ENCODE measurements at regions not wholly inside any gene's neighbourhood (a gene's known extent, or its start where the extent isn't known, plus 50 kb on each side); places are given as distances from the start of the nearest gene placed in this dataset.

DNA sequence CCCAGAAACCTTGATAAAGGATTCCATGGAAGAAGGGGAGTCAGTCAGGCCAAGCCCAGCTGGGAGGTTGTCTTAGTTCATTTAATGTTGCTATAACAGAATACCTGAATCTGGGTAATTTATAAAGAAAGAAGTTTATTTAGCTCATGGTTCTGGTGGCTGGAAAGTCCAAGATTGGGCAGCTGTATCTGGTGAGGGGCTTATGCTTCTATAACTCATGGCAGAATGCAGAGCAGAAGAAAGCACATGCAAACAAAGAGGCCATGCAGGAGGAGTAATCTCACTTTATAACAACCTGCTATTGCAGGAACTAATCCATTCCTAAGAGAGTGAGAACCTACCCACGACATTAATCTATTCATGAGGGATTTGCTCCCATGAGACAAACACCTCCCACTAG, 54.2 kb upstream of the ANKRD1 start:
- no peak for DNase-seq
- Histone ChIP-seq H3K27me3 (ENCODE audit: control insufficient read depth, insufficient read depth, low read length) (no peaks in the 10 kb centered on the region), H3K27ac (ENCODE audit: low read length) (no peak overlapping the region), H3K9me3 (replicated peaks; ENCODE audit: control insufficient read depth, low read depth, low read length) (no peaks in the 10 kb centered on the region), H3K4me3 (ENCODE audit: low read length) (no peak overlapping the region), H3K36me3 (ENCODE audit: control insufficient read depth, insufficient read depth, low read length) (no peaks in the 10 kb centered on the region), H3K4me1 (ENCODE audit: control insufficient read depth, insufficient read depth, low read length) (no peaks in the 10 kb centered on the region)
- 67% methylated on average over 1 of the region's 1 CpG for WGBS (ENCODE audit: insufficient coverage)

DNA sequence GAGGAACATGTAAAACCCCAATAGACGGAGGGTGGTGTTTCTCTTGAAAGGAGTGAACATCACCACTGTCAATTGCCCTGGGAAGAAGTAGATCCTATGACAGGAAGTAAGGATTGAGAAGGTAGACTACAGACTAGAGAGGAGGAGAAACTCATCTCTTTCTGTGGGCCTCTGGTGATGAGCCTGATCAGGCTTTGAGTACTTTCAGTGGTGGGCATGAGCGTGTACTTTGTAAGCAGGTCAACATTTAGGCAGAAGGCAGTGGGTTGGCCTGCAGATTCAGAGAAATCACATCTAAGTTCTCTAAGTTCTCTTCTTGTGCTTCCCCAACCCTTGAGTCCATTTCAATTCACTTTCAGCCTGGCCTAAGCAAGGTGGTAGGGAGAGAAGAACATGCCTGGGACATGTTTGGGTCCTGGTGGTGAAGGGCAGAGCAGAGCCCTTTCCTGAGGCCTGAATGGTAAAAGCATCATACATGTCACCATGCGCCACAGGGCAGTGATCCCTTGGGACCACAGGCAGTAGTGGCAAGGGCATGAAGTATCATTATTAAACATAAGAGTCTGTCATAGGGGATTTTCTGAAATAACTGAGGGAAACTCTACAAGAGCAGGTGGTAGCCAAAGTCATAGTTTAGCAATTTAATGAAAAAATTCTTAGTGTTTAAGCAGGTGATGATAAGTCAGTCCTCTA, 56.4 kb upstream of the ANKRD1 start:
- Histone ChIP-seq H3K36me3 (ENCODE audit: control insufficient read depth, insufficient read depth, low read length) (no peaks in the 10 kb centered on the region), H3K4me3 (ENCODE audit: low read length) (no peak overlapping the region), H3K9me3 (replicated peaks; ENCODE audit: control insufficient read depth, low read depth, low read length) (no peaks in the 10 kb centered on the region), H3K4me1 (ENCODE audit: control insufficient read depth, insufficient read depth, low read length) (no peaks in the 10 kb centered on the region), H3K27me3 (ENCODE audit: control insufficient read depth, insufficient read depth, low read length) (no peaks in the 10 kb centered on the region), H3K27ac (ENCODE audit: low read length) (no peak overlapping the region)
- DNase-seq, result no peak
- WGBS (ENCODE audit: insufficient coverage), result 72% methylated on average over 2 of the region's 3 CpGs

- H3K27me3 ChIP-seq (ENCODE audit: control insufficient read depth, insufficient read depth, low read length), result no peaks in the 10 kb centered on the region
- no peak for DNase-seq
- H3K4me1 ChIP-seq (ENCODE audit: control insufficient read depth, insufficient read depth, low read length), result no peaks in the 10 kb centered on the region
- H3K27ac ChIP-seq (ENCODE audit: low read length), result no peak overlapping the region
- no peaks in the 10 kb centered on the region for H3K9me3 ChIP-seq (replicated peaks; ENCODE audit: control insufficient read depth, low read depth, low read length)
- WGBS (ENCODE audit: insufficient coverage), result no CpG with 5 or more reads among the region's 3 CpGs
- no peaks in the 10 kb centered on the region for H3K36me3 ChIP-seq (ENCODE audit: control insufficient read depth, insufficient read depth, low read length)
- no peak overlapping the region for H3K4me3 ChIP-seq (ENCODE audit: low read length)
These were observed 57.1 kb upstream of the ANKRD1 start for GRCh38 chr10:90977855-90978486.

DNA sequence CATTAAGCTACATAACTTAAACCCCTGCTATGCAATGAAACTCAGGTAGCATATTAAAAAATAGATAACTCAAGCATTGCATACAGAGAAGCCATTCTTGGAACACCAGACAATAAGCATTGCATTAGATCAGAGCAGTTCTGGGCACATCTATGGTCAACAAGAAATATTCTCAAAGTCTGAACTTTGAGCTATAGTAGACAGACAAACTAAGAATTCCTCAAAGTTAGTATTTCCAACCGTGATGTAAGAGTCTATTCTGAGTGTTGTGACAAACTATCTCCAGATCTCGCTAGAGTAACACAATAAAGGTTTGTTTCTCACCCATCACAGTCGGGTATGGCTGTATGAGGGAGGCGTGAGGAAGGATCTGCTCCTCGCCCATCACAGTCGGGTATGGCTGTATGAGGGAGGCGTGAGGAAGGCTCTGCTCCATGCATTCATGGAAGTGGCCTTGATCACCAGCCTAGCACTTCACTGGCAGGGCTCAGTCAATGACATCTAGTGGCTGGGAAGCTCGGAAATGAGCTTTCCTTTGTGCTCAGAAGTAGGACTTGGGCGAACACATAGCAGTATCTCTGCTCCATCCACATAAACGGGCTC, 61.6 kb upstream of the ANKRD1 start:
- H3K9me3 ChIP-seq (replicated peaks; ENCODE audit: control insufficient read depth, low read depth, low read length), result no peaks in the 10 kb centered on the region
- no peaks in the 10 kb centered on the region for H3K27me3 ChIP-seq (ENCODE audit: control insufficient read depth, insufficient read depth, low read length)
- WGBS (ENCODE audit: insufficient coverage), result 88% methylated on average over 6 of the region's 10 CpGs
- H3K27ac ChIP-seq (ENCODE audit: low read length), result no peak overlapping the region
- H3K36me3 ChIP-seq (ENCODE audit: control insufficient read depth, insufficient read depth, low read length), result no peaks in the 10 kb centered on the region
- H3K4me1 ChIP-seq (ENCODE audit: control insufficient read depth, insufficient read depth, low read length), result no peaks in the 10 kb centered on the region
- no peak overlapping the region for H3K4me3 ChIP-seq (ENCODE audit: low read length)
- no peak for DNase-seq

DNA sequence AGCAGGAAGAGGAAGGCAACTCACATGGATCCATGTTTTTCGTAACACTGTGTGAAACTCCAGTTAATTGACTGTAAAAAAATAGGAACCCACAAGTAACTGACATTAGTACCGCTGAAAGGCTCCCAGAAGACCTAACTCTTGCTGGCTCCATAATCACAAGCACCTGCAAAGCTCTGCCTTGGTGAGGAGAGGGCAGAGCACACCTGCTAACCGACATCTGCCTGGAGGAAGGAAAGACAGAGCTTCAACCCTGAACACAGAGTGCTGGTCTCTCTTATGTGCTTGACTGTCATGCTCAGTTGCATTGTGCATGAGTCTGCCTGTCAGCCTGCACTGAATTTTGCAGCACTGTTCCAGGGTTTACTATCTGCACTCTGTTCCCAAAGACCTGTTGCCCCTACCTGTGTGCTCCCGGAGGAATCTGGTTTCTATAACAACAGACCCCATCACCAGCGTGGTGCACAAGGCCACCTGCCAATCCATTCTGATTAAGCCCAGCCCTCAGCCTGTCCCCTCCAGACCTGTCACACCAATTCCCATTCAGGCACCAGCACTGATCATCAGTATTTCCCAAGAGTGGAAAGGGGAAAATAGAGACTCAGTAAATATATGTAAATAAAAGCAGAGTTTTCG, 63.1 kb upstream of the ANKRD1 start:
- no peaks in the 10 kb centered on the region for H3K4me1 ChIP-seq (ENCODE audit: control insufficient read depth, insufficient read depth, low read length)
- DNase-seq, result no peak
- H3K36me3 ChIP-seq (ENCODE audit: control insufficient read depth, insufficient read depth, low read length), result no peaks in the 10 kb centered on the region
- no peak overlapping the region for H3K4me3 ChIP-seq (ENCODE audit: low read length)
- no peak overlapping the region for H3K27ac ChIP-seq (ENCODE audit: low read length)
- H3K27me3 ChIP-seq (ENCODE audit: control insufficient read depth, insufficient read depth, low read length), result no peaks in the 10 kb centered on the region
- 50% methylated on average over 1 of the region's 6 CpGs for WGBS (ENCODE audit: insufficient coverage)
- no peaks in the 10 kb centered on the region for H3K9me3 ChIP-seq (replicated peaks; ENCODE audit: control insufficient read depth, low read depth, low read length)

DNA sequence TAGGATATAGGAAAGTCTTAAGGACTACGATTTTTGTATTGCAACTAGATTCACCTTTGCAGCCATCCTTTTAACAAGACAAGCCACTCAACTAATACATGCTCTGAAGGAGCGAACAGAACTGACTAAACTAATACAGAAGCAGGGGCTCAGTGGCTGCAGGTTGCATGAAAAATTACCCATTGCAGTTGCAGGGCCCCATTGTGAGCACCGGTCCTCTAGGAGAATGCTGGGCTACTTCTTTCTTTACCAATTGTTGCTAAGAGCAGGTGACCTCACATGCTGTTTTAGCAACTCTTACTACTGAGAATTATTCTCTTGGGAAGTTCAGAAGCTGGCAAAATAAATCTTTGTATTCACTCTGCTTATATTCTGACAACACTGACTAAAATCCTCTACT, 64.0 kb upstream of the ANKRD1 start:
- Histone ChIP-seq H3K27ac (ENCODE audit: low read length) (no peak overlapping the region), H3K9me3 (replicated peaks; ENCODE audit: control insufficient read depth, low read depth, low read length) (no peaks in the 10 kb centered on the region), H3K36me3 (ENCODE audit: control insufficient read depth, insufficient read depth, low read length) (no peaks in the 10 kb centered on the region), H3K4me3 (ENCODE audit: low read length) (no peak overlapping the region), H3K4me1 (ENCODE audit: control insufficient read depth, insufficient read depth, low read length) (no peaks in the 10 kb centered on the region), H3K27me3 (ENCODE audit: control insufficient read depth, insufficient read depth, low read length) (no peaks in the 10 kb centered on the region)
- DNase-seq, result no peak
- 29% methylated on average over 2 of the region's 3 CpGs for WGBS (ENCODE audit: insufficient coverage)

DNA sequence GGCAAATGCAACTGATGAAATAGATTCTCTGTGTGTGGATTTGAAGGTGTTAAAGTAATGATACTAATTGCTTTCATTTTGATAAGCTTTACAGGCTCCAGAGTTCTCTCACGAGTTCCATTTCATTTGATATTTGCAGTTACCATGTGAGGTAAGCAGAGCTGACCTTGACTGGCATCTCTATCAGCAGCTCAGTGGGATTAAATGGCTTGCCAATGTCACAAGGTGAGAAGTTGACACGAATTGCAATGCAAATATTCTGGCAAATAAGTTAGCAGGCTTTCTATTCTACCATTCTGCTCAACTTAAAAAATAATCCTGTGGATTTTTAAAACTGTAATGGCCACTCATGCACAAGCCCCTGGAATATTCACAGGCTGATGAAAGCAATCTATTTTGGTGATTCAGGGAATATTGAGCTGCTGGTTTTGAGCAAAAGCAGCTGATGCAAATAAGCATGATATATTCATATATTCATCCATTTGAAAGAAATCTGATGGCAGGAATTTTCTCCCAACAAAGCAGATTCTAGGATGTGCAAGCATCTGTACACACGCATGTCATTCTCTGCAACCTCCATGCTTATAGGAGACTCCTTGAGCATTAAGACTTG, 64.5 kb upstream of the ANKRD1 start:
- Histone ChIP-seq H3K27ac (ENCODE audit: low read length) (no peak overlapping the region), H3K27me3 (ENCODE audit: control insufficient read depth, insufficient read depth, low read length) (no peaks in the 10 kb centered on the region), H3K36me3 (ENCODE audit: control insufficient read depth, insufficient read depth, low read length) (no peaks in the 10 kb centered on the region), H3K9me3 (replicated peaks; ENCODE audit: control insufficient read depth, low read depth, low read length) (no peaks in the 10 kb centered on the region), H3K4me1 (ENCODE audit: control insufficient read depth, insufficient read depth, low read length) (no peaks in the 10 kb centered on the region), H3K4me3 (ENCODE audit: low read length) (no peak overlapping the region)
- WGBS (ENCODE audit: insufficient coverage), result no CpG with 5 or more reads among the region's 3 CpGs
- DNase-seq, result no peak

GRCh38 chr10:90986136-90986760, 65.4 kb upstream of the ANKRD1 start:
- no peaks in the 10 kb centered on the region for H3K9me3 ChIP-seq (replicated peaks; ENCODE audit: control insufficient read depth, low read depth, low read length)
- no peak for DNase-seq
- no peaks in the 10 kb centered on the region for H3K36me3 ChIP-seq (ENCODE audit: control insufficient read depth, insufficient read depth, low read length)
- no peak overlapping the region for H3K4me3 ChIP-seq (ENCODE audit: low read length)
- no peaks in the 10 kb centered on the region for H3K27me3 ChIP-seq (ENCODE audit: control insufficient read depth, insufficient read depth, low read length)
- no peaks in the 10 kb centered on the region for H3K4me1 ChIP-seq (ENCODE audit: control insufficient read depth, insufficient read depth, low read length)
- no peak overlapping the region for H3K27ac ChIP-seq (ENCODE audit: low read length)
- WGBS (ENCODE audit: insufficient coverage), result 50% methylated on average over 1 of the region's 2 CpGs

DNA sequence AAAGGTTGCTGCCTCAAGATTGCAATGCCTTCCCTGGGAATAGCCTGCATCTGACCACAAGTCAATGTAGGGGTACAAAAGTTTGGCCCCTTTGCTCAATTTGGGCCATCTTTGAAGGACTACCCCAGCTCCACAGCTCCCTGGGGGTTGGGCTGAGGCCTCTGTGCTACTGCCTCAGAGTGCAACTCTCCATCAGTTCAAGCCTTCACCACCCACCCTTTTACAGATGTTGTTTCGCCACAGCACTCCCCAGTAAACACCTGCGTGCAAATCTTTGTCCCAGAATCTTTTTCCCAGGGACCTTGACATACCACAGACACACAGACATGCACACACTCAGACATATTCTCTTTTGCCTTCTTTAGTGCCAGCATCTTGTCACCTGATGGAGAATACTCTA, 66.0 kb upstream of the ANKRD1 start:
- H3K4me1 ChIP-seq (ENCODE audit: control insufficient read depth, insufficient read depth, low read length), result no peaks in the 10 kb centered on the region
- no peak for DNase-seq
- no peak overlapping the region for H3K4me3 ChIP-seq (ENCODE audit: low read length)
- H3K27ac ChIP-seq (ENCODE audit: low read length), result no peak overlapping the region
- H3K27me3 ChIP-seq (ENCODE audit: control insufficient read depth, insufficient read depth, low read length), result no peaks in the 10 kb centered on the region
- no peaks in the 10 kb centered on the region for H3K9me3 ChIP-seq (replicated peaks; ENCODE audit: control insufficient read depth, low read depth, low read length)
- 86% methylated on average over 2 of the region's 2 CpGs for WGBS (ENCODE audit: insufficient coverage)
- H3K36me3 ChIP-seq (ENCODE audit: control insufficient read depth, insufficient read depth, low read length), result no peaks in the 10 kb centered on the region

DNA sequence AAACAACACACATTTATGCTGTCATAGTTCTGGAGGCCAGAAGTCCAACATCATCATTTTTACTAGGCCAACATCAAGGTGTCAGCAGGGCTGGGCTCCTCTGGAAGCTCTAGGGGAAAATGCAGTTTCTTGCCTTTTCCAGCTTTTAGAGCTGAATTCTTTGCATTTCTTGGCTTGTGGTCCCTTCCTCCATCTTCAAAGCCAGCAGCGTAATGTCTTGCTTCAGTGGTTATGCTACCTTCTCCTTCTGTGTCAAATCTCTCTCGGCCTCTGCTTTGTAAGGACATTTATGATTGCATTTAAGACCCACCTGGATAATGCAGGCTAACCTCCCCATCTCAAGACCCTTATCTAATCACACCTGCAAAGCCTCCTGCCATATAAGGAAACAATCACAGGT, 66.5 kb upstream of the ANKRD1 start:
- H3K27ac ChIP-seq (ENCODE audit: low read length), result no peak overlapping the region
- no peak overlapping the region for H3K4me3 ChIP-seq (ENCODE audit: low read length)
- H3K9me3 ChIP-seq (replicated peaks; ENCODE audit: control insufficient read depth, low read depth, low read length), result no peaks in the 10 kb centered on the region
- 49% methylated on average over 2 of the region's 2 CpGs for WGBS (ENCODE audit: insufficient coverage)
- peak; percentile 18 for DNase-seq
- H3K27me3 ChIP-seq (ENCODE audit: control insufficient read depth, insufficient read depth, low read length), result no peaks in the 10 kb centered on the region
- H3K36me3 ChIP-seq (ENCODE audit: control insufficient read depth, insufficient read depth, low read length), result no peaks in the 10 kb centered on the region
- no peaks in the 10 kb centered on the region for H3K4me1 ChIP-seq (ENCODE audit: control insufficient read depth, insufficient read depth, low read length)

Measured in muscle of leg (tissue), 3 donors.